IPS DF 4.7 (cell line): ENCODE measurements at regions not wholly inside any gene's neighbourhood (a gene's known extent, or its start where the extent isn't known, plus 50 kb on each side); places are given as distances from the start of the nearest gene placed in this dataset.

Source experiments
- DNase-seq: peaks from one replicate; pipeline ENCODE4 v3.0.0-alpha.2; 2013; ENCODE audit warnings: low spot score; ENCODE audit errors: extremely low read depth

- DNase-seq, result no peak
Measured at GRCh38 chr13:99709134-99709533, 207.9 kb downstream of the TM9SF2 start.

- no peak for DNase-seq
Measured at GRCh38 chr13:99704390-99704789, 203.1 kb downstream of the TM9SF2 start.

GRCh38 chr13:99703908-99704307, 202.6 kb downstream of the TM9SF2 start:
- DNase-seq, result no peak

- no peak for DNase-seq
Measured at GRCh38 chr13:99702687-99703319, 201.5 kb downstream of the TM9SF2 start.

GRCh38 chr13:99700468-99700867, 199.2 kb downstream of the TM9SF2 start:
- DNase-seq, result no peak

GRCh38 chr13:99698816-99699099, 197.5 kb downstream of the TM9SF2 start:
- no peak for DNase-seq

GRCh38 chr13:99698010-99698815, 196.9 kb downstream of the TM9SF2 start:
- DNase-seq, result no peak

GRCh38 chr13:99695857-99696256, 194.6 kb downstream of the TM9SF2 start:
- no peak for DNase-seq

- DNase-seq, result no peak
Measured at GRCh38 chr13:99693852-99694611, 192.8 kb downstream of the TM9SF2 start.

- no peak for DNase-seq
Measured at GRCh38 chr13:99693351-99693750, 192.1 kb downstream of the TM9SF2 start.

- no peak for DNase-seq
Measured at GRCh38 chr13:99692854-99693253, 191.6 kb downstream of the TM9SF2 start.

GRCh38 chr13:99691552-99691951, 190.3 kb downstream of the TM9SF2 start:
- DNase-seq, result no peak

GRCh38 chr13:99690426-99691174, 189.3 kb downstream of the TM9SF2 start:
- no peak for DNase-seq

- DNase-seq, result no peak
Measured at GRCh38 chr13:99689955-99690354, 188.7 kb downstream of the TM9SF2 start.

GRCh38 chr13:99688776-99689175, 187.5 kb downstream of the TM9SF2 start:
- no peak for DNase-seq

- no peak for DNase-seq
Measured at GRCh38 chr13:99687723-99688397, 186.6 kb downstream of the TM9SF2 start.

- DNase-seq, result no peak
Measured at GRCh38 chr13:99686944-99687411, 185.7 kb downstream of the TM9SF2 start.

GRCh38 chr13:99686157-99686572, 184.9 kb downstream of the TM9SF2 start:
- no peak for DNase-seq

- no peak for DNase-seq
Measured at GRCh38 chr13:99681695-99682094, 180.4 kb downstream of the TM9SF2 start.

GRCh38 chr13:99677116-99677951, 176.1 kb downstream of the TM9SF2 start:
- DNase-seq, result no peak
